NB4 (cell line): ENCODE measurements at regions not wholly inside any gene's neighbourhood (a gene's known extent, or its start where the extent isn't known, plus 50 kb on each side); places are given as distances from the start of the nearest gene placed in this dataset.

ENCODE experiments used
- DNase-seq: peaks from one replicate; pipeline ENCODE4 v3.0.0; 2010; ENCODE audit warnings: low read depth
- H3K4me3 ChIP-seq: one replicate; pipeline ENCODE4 v1.5.1; 2011; ENCODE audit warnings: mild to moderate bottlenecking, low read depth, low read length, moderate library complexity
- CTCF ChIP-seq: IDR thresholded peaks from one replicate; pipeline ENCODE4 v1.5.1; 2012; ENCODE audit warnings: low read depth, low read length
- MAX ChIP-seq: IDR thresholded peaks from 2 replicates; pipeline ENCODE4 v1.6.1; 2011; ENCODE audit warnings: low read depth, low read length
- MYC ChIP-seq: IDR thresholded peaks from 2 replicates; pipeline ENCODE4 v1.6.1; 2011; ENCODE audit warnings: low read depth, low read length
- POLR2A ChIP-seq: IDR thresholded peaks from 2 replicates; pipeline ENCODE4 v1.6.1; 2011; ENCODE audit warnings: mild to moderate bottlenecking; ENCODE audit not compliant: insufficient read length; ENCODE audit errors: extremely low read depth

- TF ChIP-seq POLR2A (no peak), MYC (no peak), MAX (no peak), CTCF (no peak)
- no peak overlapping the region for H3K4me3 ChIP-seq
Measured at GRCh38 chr2:104523921-104524320, 330.0 kb upstream of the POU3F3 start.

GRCh38 chr2:104528101-104528500 lies 325.8 kb upstream of the POU3F3 start:
- TF ChIP-seq POLR2A (no peak), MYC (no peak), CTCF (no peak), MAX (no peak)

More at GRCh38 chr2:104523921-104524320, 330.0 kb upstream of the POU3F3 start:
- DNase-seq, result no peak

GRCh38 chr2:104531122-104531521 lies 322.8 kb upstream of the POU3F3 start:
- TF ChIP-seq MYC, result no peak
- TF ChIP-seq CTCF, result no peak
- no peak for TF ChIP-seq POLR2A
- no peak for TF ChIP-seq MAX
- DNase-seq, result no peak
- H3K4me3 ChIP-seq, result no peak overlapping the region

More at GRCh38 chr2:104528101-104528500, 325.8 kb upstream of the POU3F3 start:
- no peak overlapping the region for H3K4me3 ChIP-seq
- no peak for DNase-seq

GRCh38 chr2:104537116-104537515 lies 316.8 kb upstream of the POU3F3 start:
- no peak overlapping the region for H3K4me3 ChIP-seq
- no peak for DNase-seq
- no peak for TF ChIP-seq CTCF
- no peak for TF ChIP-seq MAX
- TF ChIP-seq MYC, result no peak
- TF ChIP-seq POLR2A, result no peak

GRCh38 chr2:104538077-104538476 lies 315.8 kb upstream of the POU3F3 start:
- no peak overlapping the region for H3K4me3 ChIP-seq
- DNase-seq, result no peak
- TF ChIP-seq MYC, result no peak
- TF ChIP-seq CTCF, result no peak
- no peak for TF ChIP-seq POLR2A
- TF ChIP-seq MAX, result no peak

DNA sequence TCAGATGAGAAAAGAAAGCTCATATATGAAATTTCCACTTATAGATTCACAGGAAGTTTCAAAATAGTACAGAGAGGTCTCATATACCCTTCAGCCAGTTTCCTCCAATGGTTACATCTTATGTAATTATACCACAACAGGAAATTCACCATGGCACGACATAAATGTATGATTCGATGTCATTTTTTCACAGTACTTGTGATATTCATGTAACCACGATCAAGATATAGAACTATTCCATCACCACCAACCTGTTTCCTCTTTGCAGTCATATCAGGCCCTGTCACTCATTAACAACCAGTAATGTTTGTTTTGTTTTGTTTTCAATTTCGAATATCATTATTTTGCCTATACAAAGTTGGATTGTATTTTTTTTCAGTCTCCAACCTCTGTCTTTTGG lies 314.3 kb upstream of the POU3F3 start:
- DNase-seq, result peak; percentile 47
- H3K4me3 ChIP-seq, result no peak overlapping the region
- TF ChIP-seq MYC, result no peak
- TF ChIP-seq CTCF, result no peak
- no peak for TF ChIP-seq MAX
- no peak for TF ChIP-seq POLR2A
